WERI-Rb-1 (cell line): ENCODE measurements at regions not wholly inside any gene's neighbourhood (a gene's known extent, or its start where the extent isn't known, plus 50 kb on each side); places are given as distances from the start of the nearest gene placed in this dataset.

Experiments
- DNase-seq: peaks from one replicate; pipeline ENCODE4 v3.0.0-alpha.2; 2020
- H3K27ac ChIP-seq: fragments of 250-450 bp; sonication (Bioruptor Pico); 2 replicates; pipeline ENCODE4 v1.5.1; 2020; ENCODE audit warnings: mild to moderate bottlenecking, moderate library complexity
- H3K27me3 ChIP-seq: fragments of 250-450 bp; sonication (Bioruptor Pico); 2 replicates; pipeline ENCODE4 v1.5.1; 2021; ENCODE audit warnings: mild to moderate bottlenecking, low read depth, moderate library complexity; ENCODE audit not compliant: insufficient read depth, severe bottlenecking
- H3K36me3 ChIP-seq: fragments of 250-450 bp; sonication (Bioruptor Pico); 2 replicates; pipeline ENCODE4 v1.5.1; 2020; ENCODE audit warnings: mild to moderate bottlenecking, moderate library complexity
- H3K4me3 ChIP-seq: 2 replicates; pipeline ENCODE4 v1.5.1; 2011; ENCODE audit warnings: low read depth, mild to moderate bottlenecking, control low read depth, low read length
- H3K9me3 ChIP-seq: fragments of 250-450 bp; sonication (Bioruptor Pico); 2 replicates; pipeline ENCODE4 v1.5.1; 2021; ENCODE audit warnings: mild to moderate bottlenecking, moderate library complexity; ENCODE audit not compliant: severe bottlenecking
- TF ChIP-seq, protein P1 (sequence below): IDR thresholded peaks from 2 replicates; pipeline ENCODE4 v1.5.1; 2011; ENCODE audit warnings: low read depth, mild to moderate bottlenecking, control low read depth, inconsistent platforms, low read length

DNA sequence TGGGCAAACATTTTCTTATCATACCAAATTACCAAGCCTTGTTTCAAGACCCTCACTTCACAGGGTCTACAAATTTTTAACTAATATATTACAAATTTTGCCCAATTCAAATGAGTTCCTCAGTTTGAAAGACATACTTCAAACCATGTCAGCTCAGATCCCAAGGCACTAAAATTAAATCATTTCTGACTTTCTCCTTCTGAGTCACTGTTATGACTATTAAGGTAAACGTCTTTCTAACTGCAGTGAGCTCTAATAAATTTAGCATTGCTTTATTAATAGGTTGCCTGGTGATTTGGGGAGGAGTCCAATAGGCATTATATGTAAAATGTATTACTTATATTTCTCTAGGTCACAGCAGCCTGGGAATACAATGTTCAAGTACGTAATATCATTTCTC lies 158.2 kb upstream of the ARHGEF26 start:
- H3K36me3 ChIP-seq, result no peaks in the 10 kb centered on the region
- no peaks in the 10 kb centered on the region for H3K9me3 ChIP-seq
- no peak overlapping the region for H3K27ac ChIP-seq
- TF ChIP-seq, protein P1, sequence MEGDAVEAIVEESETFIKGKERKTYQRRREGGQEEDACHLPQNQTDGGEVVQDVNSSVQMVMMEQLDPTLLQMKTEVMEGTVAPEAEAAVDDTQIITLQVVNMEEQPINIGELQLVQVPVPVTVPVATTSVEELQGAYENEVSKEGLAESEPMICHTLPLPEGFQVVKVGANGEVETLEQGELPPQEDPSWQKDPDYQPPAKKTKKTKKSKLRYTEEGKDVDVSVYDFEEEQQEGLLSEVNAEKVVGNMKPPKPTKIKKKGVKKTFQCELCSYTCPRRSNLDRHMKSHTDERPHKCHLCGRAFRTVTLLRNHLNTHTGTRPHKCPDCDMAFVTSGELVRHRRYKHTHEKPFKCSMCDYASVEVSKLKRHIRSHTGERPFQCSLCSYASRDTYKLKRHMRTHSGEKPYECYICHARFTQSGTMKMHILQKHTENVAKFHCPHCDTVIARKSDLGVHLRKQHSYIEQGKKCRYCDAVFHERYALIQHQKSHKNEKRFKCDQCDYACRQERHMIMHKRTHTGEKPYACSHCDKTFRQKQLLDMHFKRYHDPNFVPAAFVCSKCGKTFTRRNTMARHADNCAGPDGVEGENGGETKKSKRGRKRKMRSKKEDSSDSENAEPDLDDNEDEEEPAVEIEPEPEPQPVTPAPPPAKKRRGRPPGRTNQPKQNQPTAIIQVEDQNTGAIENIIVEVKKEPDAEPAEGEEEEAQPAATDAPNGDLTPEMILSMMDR, result no peak
- H3K4me3 ChIP-seq, result no peak overlapping the region
- DNase-seq, result no peak
- H3K27me3 ChIP-seq, result no peaks in the 10 kb centered on the region

DNA sequence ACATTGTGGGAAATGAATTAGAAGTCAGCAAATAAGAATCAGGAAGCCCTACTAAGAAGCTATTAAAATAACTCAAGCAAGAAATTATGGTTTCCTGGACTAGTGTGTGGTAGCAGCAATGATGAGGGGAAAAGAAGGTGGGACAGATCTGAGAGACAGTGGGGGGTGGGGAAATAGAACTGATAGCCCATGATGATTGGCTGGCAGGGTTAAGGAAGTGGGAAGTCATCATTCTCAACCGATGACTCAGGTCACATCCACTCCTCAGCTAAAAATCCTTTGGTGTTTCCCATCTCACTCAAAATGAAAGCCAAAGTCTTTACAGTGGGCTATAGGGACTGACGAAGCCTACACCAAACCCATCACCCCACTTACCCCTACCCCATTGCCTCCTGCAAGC lies 153.9 kb upstream of the ARHGEF26 start:
- no peak overlapping the region for H3K27ac ChIP-seq
- DNase-seq, result no peak
- no peak overlapping the region for H3K4me3 ChIP-seq
- TF ChIP-seq, protein P1, result no peak
- no peaks in the 10 kb centered on the region for H3K9me3 ChIP-seq
- no peaks in the 10 kb centered on the region for H3K36me3 ChIP-seq
- H3K27me3 ChIP-seq, result no peaks in the 10 kb centered on the region

GRCh38 chr3:153970047-153970446 lies 151.1 kb upstream of the ARHGEF26 start:
- H3K27ac ChIP-seq, result no peak overlapping the region
- DNase-seq, result no peak
- no peak overlapping the region for H3K4me3 ChIP-seq
- no peaks in the 10 kb centered on the region for H3K36me3 ChIP-seq
- no peaks in the 10 kb centered on the region for H3K9me3 ChIP-seq
- H3K27me3 ChIP-seq, result no peaks in the 10 kb centered on the region
- TF ChIP-seq, protein P1, result no peak

DNA sequence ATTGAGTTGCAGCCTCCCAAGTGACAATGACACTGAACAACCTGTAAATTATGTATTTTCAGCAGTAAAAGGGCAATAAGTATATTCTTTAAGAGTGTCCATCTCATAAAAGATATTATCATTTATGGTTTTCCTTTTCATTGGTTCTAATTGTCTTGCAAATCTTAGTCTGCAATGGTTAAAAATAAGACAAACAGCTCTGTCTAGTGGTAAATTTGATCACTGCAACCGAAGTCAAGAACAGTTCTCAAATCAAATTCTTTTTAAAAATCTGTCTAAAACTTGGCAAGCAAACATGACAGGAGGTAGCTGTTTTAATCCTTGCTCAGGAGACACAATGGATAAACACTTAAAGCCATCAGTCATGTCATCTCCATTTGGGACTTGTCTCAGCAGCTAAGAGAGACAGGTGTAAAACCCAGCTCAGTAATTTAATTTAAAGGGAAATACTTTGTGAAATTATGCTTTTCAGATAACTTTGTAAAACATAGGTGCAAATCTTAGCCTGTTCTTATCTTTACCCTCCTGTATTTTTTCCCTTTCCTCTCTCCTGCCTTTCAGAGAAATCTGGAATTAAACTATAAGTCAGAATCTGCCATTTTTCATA lies 150.3 kb upstream of the ARHGEF26 start:
- Histone ChIP-seq H3K27ac (no peak overlapping the region), H3K9me3 (no peaks in the 10 kb centered on the region), H3K36me3 (no peaks in the 10 kb centered on the region), H3K4me3 (no peak overlapping the region), H3K27me3 (no peaks in the 10 kb centered on the region)
- DNase-seq, result no peak
- TF ChIP-seq, protein P1, result peak; percentile 55

- Histone ChIP-seq H3K9me3 (peaks cover 2% of the 10 kb centered on the region), H3K36me3 (no peaks in the 10 kb centered on the region), H3K27ac (no peak overlapping the region), H3K4me3 (no peak overlapping the region), H3K27me3 (no peaks in the 10 kb centered on the region)
- DNase-seq, result no peak
- TF ChIP-seq, protein P1, result no peak
Measured at GRCh38 chr3:153972862-153973261, 148.3 kb upstream of the ARHGEF26 start.

DNA sequence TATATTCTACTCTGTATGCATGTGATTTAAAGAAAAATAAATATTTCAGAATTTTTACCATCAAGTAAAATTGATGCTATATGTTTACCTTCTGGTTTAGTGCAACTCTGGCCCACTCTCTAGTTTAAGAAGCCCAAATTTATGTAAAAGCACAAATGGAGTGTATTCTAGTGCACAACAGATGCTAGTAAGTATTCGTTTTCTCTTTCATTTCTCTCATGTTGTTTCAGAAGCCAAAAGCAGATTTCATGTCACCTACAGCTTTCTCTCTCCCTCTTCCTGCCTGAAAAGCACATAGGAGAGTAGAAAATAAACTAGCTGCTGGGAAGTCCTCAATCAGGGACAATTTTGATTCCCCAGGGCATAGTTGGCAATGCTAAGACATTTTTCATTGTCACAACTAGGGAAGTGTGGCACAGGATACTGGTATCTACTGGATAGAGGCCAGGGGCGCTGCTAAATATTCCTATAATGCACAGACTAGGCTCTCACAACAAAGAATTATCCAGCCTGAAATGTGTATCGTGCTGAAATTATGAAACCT lies 147.4 kb upstream of the ARHGEF26 start:
- no peaks in the 10 kb centered on the region for H3K36me3 ChIP-seq
- TF ChIP-seq, protein P1, result no peak
- H3K27ac ChIP-seq, result no peak overlapping the region
- DNase-seq, result no peak
- no peak overlapping the region for H3K4me3 ChIP-seq
- no peaks in the 10 kb centered on the region for H3K27me3 ChIP-seq
- H3K9me3 ChIP-seq, result peaks cover 2% of the 10 kb centered on the region
